ENCODE measurements at regions not wholly inside any gene's neighbourhood (a gene's known extent, or its start where the extent isn't known, plus 50 kb on each side); places are given as distances from the start of the nearest gene placed in this dataset.
"Not testable (repeated sequence)": the region's sequence is repeated elsewhere in the genome, so short reads cannot be mapped to it uniquely, and the experiment has no call there.

DNA sequence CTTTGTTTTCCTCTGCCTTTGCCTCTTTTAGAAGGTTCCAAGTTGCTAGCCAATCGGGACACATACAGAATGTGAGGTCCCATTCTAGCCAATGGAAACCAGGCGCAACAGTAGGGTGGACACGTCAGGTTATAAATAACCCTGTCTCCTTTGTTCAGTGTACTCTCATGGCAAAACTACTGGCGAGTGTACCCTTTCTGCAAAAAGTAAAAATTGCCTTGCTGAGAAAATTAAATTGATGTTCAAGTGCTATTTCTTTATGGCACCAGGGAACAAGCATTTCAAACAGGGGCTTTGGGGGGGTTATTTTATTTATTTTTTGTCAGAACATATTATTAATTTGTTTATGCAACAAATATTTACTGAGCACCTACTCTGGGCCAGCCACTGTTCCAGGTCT lies 123.6 kb upstream of the SRSF6 start:
- peaks cover 5% of the 10 kb centered on the region for H3K27me3 Mint-ChIP-seq (ENCODE audit: insufficient read depth, low read depth, poor library complexity)
- no peak overlapping the region for H3K4me3 ChIP-seq
- no peaks in the 10 kb centered on the region for H3K4me1 Mint-ChIP-seq
- H3F3A ChIP-seq (replicated peaks; ENCODE audit: low read depth), result no peaks in the 10 kb centered on the region
- DNase-seq (ENCODE audit: low spot score), result no peak
- peaks cover 38% of the 10 kb centered on the region for H3K36me3 Mint-ChIP-seq (ENCODE audit: low read depth)
- H3K4me2 ChIP-seq, result no peak overlapping the region
- no peak overlapping the region for H2AFZ ChIP-seq
- H4K20me1 ChIP-seq (replicated peaks; ENCODE audit: insufficient read depth), result no peaks in the 10 kb centered on the region
- no peaks in the 10 kb centered on the region for H3K9me2 ChIP-seq (ENCODE audit: insufficient read depth)
- H3K4me1 ChIP-seq (ENCODE audit: insufficient read depth), result no peaks in the 10 kb centered on the region
- H3K27me3 ChIP-seq (ENCODE audit: insufficient read depth), result no peaks in the 10 kb centered on the region
- H3K4me3 Mint-ChIP-seq, result no peak overlapping the region
- TF ChIP-seq JUNB (IDR thresholded peaks at IDR 0.05; ENCODE audit: unreplicated experiment) (no peak), POLR2AphosphoS5 (IDR thresholded peaks at IDR 0.05; ENCODE audit: low read depth) (no peak), ZNF331 (CRISPR knock-in tag; IDR thresholded peaks at IDR 0.05; ENCODE audit: low read depth) (no peak), STAT1 (IDR thresholded peaks at IDR 0.05; ENCODE audit: unreplicated experiment) (no peak), CREB1 (CRISPR knock-in tag; IDR thresholded peaks at IDR 0.05; ENCODE audit: low read depth) (no peak), NANOG (IDR thresholded peaks at IDR 0.05; ENCODE audit: borderline replicate concordance) (no peak)
- TF ChIP-seq, protein P1, sequence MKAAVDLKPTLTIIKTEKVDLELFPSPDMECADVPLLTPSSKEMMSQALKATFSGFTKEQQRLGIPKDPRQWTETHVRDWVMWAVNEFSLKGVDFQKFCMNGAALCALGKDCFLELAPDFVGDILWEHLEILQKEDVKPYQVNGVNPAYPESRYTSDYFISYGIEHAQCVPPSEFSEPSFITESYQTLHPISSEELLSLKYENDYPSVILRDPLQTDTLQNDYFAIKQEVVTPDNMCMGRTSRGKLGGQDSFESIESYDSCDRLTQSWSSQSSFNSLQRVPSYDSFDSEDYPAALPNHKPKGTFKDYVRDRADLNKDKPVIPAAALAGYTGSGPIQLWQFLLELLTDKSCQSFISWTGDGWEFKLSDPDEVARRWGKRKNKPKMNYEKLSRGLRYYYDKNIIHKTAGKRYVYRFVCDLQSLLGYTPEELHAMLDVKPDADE (IDR thresholded peaks at IDR 0.05), result no peak
- no peak overlapping the region for H3K27ac ChIP-seq (ENCODE audit: low read depth)
- peaks cover 93% of the 10 kb centered on the region for H3K9me3 Mint-ChIP-seq
- ATAC-seq, result no peak
- no peaks in the 10 kb centered on the region for H3K79me2 ChIP-seq (replicated peaks; ENCODE audit: insufficient read depth)
- peaks cover 11% of the 10 kb centered on the region; the same call in 1 of the 2 replicates for H3K36me3 ChIP-seq (ENCODE audit: insufficient read depth)
- H3K27ac Mint-ChIP-seq, result no peak overlapping the region

DNA sequence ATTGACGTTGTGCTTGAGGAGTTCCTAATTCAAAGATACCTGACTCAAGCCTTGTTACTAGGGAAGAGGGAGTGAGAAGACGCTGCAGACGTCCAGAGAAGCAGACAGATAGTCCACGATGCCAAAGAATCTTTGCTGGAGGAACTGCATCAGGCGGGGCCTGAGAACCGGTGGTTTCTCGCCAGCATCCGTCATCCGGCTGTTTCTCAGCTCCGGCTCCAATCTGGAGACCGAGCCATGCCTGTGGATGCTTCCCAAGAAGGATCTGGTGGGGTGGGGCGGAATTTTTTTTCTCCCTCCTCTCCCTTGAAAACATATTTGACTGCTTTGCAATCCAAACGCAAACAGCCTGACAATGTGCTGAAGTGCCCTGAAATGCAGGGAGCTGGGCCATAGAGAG lies 125.8 kb upstream of the SRSF6 start:
- no peaks in the 10 kb centered on the region for H3K27me3 ChIP-seq (ENCODE audit: insufficient read depth)
- Mint-ChIP-seq H3K27ac (no peak overlapping the region), H3K9me3 (peaks cover 95% of the 10 kb centered on the region), H3K27me3 (ENCODE audit: insufficient read depth, low read depth, poor library complexity) (peaks cover 5% of the 10 kb centered on the region), H3K4me1 (no peaks in the 10 kb centered on the region), H3K4me3 (no peak overlapping the region), H3K36me3 (ENCODE audit: low read depth) (peaks cover 38% of the 10 kb centered on the region)
- no peaks in the 10 kb centered on the region for H3K9me2 ChIP-seq (ENCODE audit: insufficient read depth)
- DNase-seq (ENCODE audit: low spot score), result no peak
- no peaks in the 10 kb centered on the region for H3F3A ChIP-seq (replicated peaks; ENCODE audit: low read depth)
- no peaks in the 10 kb centered on the region for H3K79me2 ChIP-seq (replicated peaks; ENCODE audit: insufficient read depth)
- no peak overlapping the region for H3K4me2 ChIP-seq
- no peaks in the 10 kb centered on the region for H3K4me1 ChIP-seq (ENCODE audit: insufficient read depth)
- TF ChIP-seq EZH2phosphoT487 (IDR thresholded peaks at IDR 0.05; ENCODE audit: unreplicated experiment), result no peak
- TF ChIP-seq NANOG (IDR thresholded peaks at IDR 0.05; ENCODE audit: borderline replicate concordance), result no peak
- no peak for ATAC-seq
- H3K36me3 ChIP-seq (ENCODE audit: insufficient read depth), result peaks cover 11% of the 10 kb centered on the region; the same call in 1 of the 2 replicates
- H2AFZ ChIP-seq, result no peak overlapping the region
- no peak overlapping the region for H3K27ac ChIP-seq (ENCODE audit: low read depth)
- H3K4me3 ChIP-seq, result no peak overlapping the region
- H4K20me1 ChIP-seq (replicated peaks; ENCODE audit: insufficient read depth), result no peaks in the 10 kb centered on the region

DNA sequence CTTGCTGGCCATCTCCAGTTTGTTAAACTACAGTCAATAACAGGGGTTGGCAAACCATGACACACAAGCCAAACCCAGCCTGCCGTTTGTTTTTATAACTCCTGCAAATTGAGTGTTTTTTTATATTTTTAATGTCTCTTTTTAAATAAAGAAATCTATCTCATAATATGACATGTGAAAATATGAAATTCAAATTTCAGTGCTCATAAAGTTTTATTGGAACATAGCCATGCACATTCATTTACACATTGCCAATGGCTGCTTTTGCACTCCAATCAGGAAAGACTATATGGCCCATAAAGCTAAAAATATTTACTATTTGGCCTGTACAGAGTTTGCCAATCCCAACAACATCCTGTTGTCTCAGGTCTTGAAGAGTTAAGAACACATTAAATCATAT lies 129.0 kb upstream of the SRSF6 start:
- no peak overlapping the region for H3K27ac ChIP-seq (ENCODE audit: low read depth)
- TF ChIP-seq, protein P2, sequence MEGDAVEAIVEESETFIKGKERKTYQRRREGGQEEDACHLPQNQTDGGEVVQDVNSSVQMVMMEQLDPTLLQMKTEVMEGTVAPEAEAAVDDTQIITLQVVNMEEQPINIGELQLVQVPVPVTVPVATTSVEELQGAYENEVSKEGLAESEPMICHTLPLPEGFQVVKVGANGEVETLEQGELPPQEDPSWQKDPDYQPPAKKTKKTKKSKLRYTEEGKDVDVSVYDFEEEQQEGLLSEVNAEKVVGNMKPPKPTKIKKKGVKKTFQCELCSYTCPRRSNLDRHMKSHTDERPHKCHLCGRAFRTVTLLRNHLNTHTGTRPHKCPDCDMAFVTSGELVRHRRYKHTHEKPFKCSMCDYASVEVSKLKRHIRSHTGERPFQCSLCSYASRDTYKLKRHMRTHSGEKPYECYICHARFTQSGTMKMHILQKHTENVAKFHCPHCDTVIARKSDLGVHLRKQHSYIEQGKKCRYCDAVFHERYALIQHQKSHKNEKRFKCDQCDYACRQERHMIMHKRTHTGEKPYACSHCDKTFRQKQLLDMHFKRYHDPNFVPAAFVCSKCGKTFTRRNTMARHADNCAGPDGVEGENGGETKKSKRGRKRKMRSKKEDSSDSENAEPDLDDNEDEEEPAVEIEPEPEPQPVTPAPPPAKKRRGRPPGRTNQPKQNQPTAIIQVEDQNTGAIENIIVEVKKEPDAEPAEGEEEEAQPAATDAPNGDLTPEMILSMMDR (conservative IDR thresholded peaks at IDR 0.05; ENCODE audit: low read depth in 2 of 2), result no peak
- H3K36me3 Mint-ChIP-seq (ENCODE audit: low read depth), result peaks cover 32% of the 10 kb centered on the region
- H3K27ac Mint-ChIP-seq, result no peak overlapping the region
- ATAC-seq (no peak), DNase-seq (ENCODE audit: low spot score) (no peak)
- H3K27me3 Mint-ChIP-seq (ENCODE audit: insufficient read depth, low read depth, poor library complexity), result peaks cover 3% of the 10 kb centered on the region
- no peak overlapping the region for H2AFZ ChIP-seq
- H3K79me2 ChIP-seq (replicated peaks; ENCODE audit: insufficient read depth), result no peaks in the 10 kb centered on the region
- H3K4me3 Mint-ChIP-seq, result no peak overlapping the region
- no peaks in the 10 kb centered on the region for H3K9me2 ChIP-seq (ENCODE audit: insufficient read depth)
- H3K4me3 ChIP-seq, result no peak overlapping the region
- H3K36me3 ChIP-seq (ENCODE audit: insufficient read depth), result peaks cover 4% of the 10 kb centered on the region; the same call in 1 of the 2 replicates
- peaks cover 92% of the 10 kb centered on the region for H3K9me3 Mint-ChIP-seq
- H4K20me1 ChIP-seq (replicated peaks; ENCODE audit: insufficient read depth), result no peaks in the 10 kb centered on the region
- H3K4me2 ChIP-seq, result no peak overlapping the region
- H3K4me1 ChIP-seq (ENCODE audit: insufficient read depth), result no peaks in the 10 kb centered on the region
- no peaks in the 10 kb centered on the region for H3F3A ChIP-seq (replicated peaks; ENCODE audit: low read depth)
- no peaks in the 10 kb centered on the region for H3K4me1 Mint-ChIP-seq
- no peaks in the 10 kb centered on the region for H3K27me3 ChIP-seq (ENCODE audit: insufficient read depth)

DNA sequence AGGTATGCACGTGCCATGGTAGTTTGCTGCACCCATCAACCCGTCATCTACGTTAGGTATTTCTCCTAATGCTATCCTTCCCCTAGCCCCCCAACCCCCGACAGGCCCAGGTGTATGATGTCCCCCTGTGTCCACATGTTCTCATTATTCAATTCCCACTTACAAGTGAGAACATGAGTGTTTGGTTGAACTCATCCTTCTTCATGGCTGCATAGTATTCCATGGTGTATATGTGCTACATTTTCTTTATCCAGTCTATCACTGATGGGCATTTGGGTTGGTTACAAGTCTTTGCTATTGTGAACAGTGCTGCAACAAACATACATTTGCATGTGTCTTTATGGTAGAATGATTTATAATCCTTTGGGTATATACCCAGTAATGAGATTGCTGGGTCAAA lies 130.5 kb upstream of the SRSF6 start:
- not testable (repeated sequence) for H3K9me2 ChIP-seq (ENCODE audit: insufficient read depth); H3K4me1 Mint-ChIP-seq; H4K20me1 ChIP-seq (replicated peaks; ENCODE audit: insufficient read depth); H3K27me3 Mint-ChIP-seq (ENCODE audit: insufficient read depth, low read depth, poor library complexity); H3F3A ChIP-seq (replicated peaks; ENCODE audit: low read depth); H3K4me3 ChIP-seq; H3K4me2 ChIP-seq; H3K27ac Mint-ChIP-seq; ATAC-seq; H3K4me3 Mint-ChIP-seq; H3K36me3 ChIP-seq (ENCODE audit: insufficient read depth); H3K27ac ChIP-seq (ENCODE audit: low read depth); H2AFZ ChIP-seq; DNase-seq (ENCODE audit: low spot score); H3K79me2 ChIP-seq (replicated peaks; ENCODE audit: insufficient read depth); H3K27me3 ChIP-seq (ENCODE audit: insufficient read depth); H3K4me1 ChIP-seq (ENCODE audit: insufficient read depth)
- Mint-ChIP-seq H3K36me3 (ENCODE audit: low read depth) (peaks cover 36% of the 10 kb centered on the region), H3K9me3 (peaks cover 95% of the 10 kb centered on the region)

Data from GM23338 (cell line).